Testis (tissue), 2 donors: ENCODE measurements at regions not wholly inside any gene's neighbourhood (a gene's known extent, or its start where the extent isn't known, plus 50 kb on each side); places are given as distances from the start of the nearest gene placed in this dataset.

Experiments
- DNase-seq: peaks from one replicate; pipeline ENCODE4 v3.0.0-alpha.2; 2019
- H3K27ac ChIP-seq, 2 donors: fragments of 200-600 bp; sonication (generic); one replicate each; pipeline ENCODE4 v1.5.1; 2019
- H3K27me3 ChIP-seq: fragments of 200-600 bp; sonication (generic); one replicate; pipeline ENCODE4 v1.5.1; 2019
- H3K36me3 ChIP-seq: fragments of 200-600 bp; sonication (generic); one replicate; pipeline ENCODE4 v1.5.1; 2017; ENCODE audit warnings: low read depth; ENCODE audit errors: missing control alignments
- H3K4me1 ChIP-seq: fragments of 200-600 bp; sonication (generic); one replicate; pipeline ENCODE4 v1.5.1; 2019
- H3K4me3 ChIP-seq, 2 donors: fragments of 200-600 bp; sonication (generic); one replicate each; pipeline ENCODE4 v1.5.1; 2017 to 2019
- H3K9me3 ChIP-seq: fragments of 200-600 bp; sonication (generic); one replicate; pipeline ENCODE4 v1.5.1; 2017
- CTCF ChIP-seq, 3 experiments: fragments of 450-650 bp in 2 of 3; fragments of 200-600 bp in 1 of 3; sonication (generic) in 1 of 3; IDR thresholded peaks; one replicate each; pipeline ENCODE4 v1.5.1; 2016 to 2019; ENCODE audit warnings: antibody characterized with exemption in 3 of 3, mild to moderate bottlenecking in 2 of 3, moderate library complexity in 1 of 3
- POLR2A ChIP-seq: fragments of 450-650 bp; IDR thresholded peaks from one replicate; pipeline ENCODE4 v1.6.1; 2017; ENCODE audit warnings: antibody characterized with exemption, mild to moderate bottlenecking, moderate library complexity
- WGBS, 2 donors: methylation state at CpG; one replicate each; pipeline ENCODE4 v1.1.5; 2018; 5-methylcytosine and 5-hydroxymethylcytosine counted together
- intact Hi-C: fragments of 100-400 bp; cut with DNase I; formaldehyde crosslinking; loops from one replicate; pipeline ENCODE4 v1.15.1; 2023; ENCODE audit warnings: low total_unique reads

GRCh38 chr15:39336926-39337325, 244.0 kb upstream of the THBS1 start:
- Histone ChIP-seq H3K36me3 (no peaks in the 10 kb centered on the region), H3K9me3 (no peaks in the 10 kb centered on the region), H3K4me1 (no peaks in the 10 kb centered on the region), H3K27me3 (no peaks in the 10 kb centered on the region), H3K27ac (no peak overlapping the region), H3K4me3 (no peak overlapping the region)
- WGBS, 2 donors = 74 to 82% methylated on average over 5 of the region's 5 CpGs
- DNase-seq = no peak
- intact Hi-C loops = no loop called here
- no peak for TF ChIP-seq CTCF (IDR thresholded peaks at IDR 0.05)
- TF ChIP-seq POLR2A = no peak

DNA sequence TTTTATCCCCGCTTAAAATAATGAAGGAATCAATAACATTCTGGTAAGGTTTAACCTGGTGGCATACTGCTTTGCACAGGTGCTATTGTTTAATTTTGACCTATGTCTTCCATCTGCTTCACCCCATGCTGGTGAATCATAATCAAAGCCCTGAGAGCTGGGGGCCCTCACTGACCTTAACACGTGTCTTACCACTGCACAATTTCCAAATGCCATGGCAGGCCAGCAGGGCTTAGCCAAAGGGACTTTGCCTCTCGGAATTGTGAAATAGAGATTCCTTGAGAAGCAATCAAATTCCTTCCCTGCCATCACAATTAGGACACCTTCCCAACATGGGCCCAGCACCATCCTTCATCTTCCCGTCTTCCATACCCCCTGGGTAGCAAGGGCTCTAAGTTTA, 242.6 kb upstream of the THBS1 start:
- intact Hi-C loops = no loop called here
- Histone ChIP-seq H3K27me3 (no peaks in the 10 kb centered on the region), H3K9me3 (no peaks in the 10 kb centered on the region), H3K4me1 (no peaks in the 10 kb centered on the region), H3K27ac (no peak overlapping the region), H3K4me3 (no peak overlapping the region), H3K36me3 (no peaks in the 10 kb centered on the region)
- 88 to 96% methylated on average over 4 of the region's 4 CpGs for WGBS, 2 donors
- DNase-seq = no peak
- no peak for TF ChIP-seq CTCF (IDR thresholded peaks at IDR 0.05)
- no peak for TF ChIP-seq POLR2A

GRCh38 chr15:39340903-39341645, 239.8 kb upstream of the THBS1 start:
- no peaks in the 10 kb centered on the region for H3K27me3 ChIP-seq
- H3K36me3 ChIP-seq = no peaks in the 10 kb centered on the region
- TF ChIP-seq POLR2A (no peak), CTCF (IDR thresholded peaks at IDR 0.05) (no peak)
- intact Hi-C loops = no loop called here
- H3K27ac ChIP-seq = no peak overlapping the region
- no peak overlapping the region for H3K4me3 ChIP-seq
- 77 to 78% methylated on average over 13 of the region's 13 CpGs for WGBS, 2 donors
- H3K4me1 ChIP-seq = no peaks in the 10 kb centered on the region
- no peaks in the 10 kb centered on the region for H3K9me3 ChIP-seq
- DNase-seq = no peak

DNA sequence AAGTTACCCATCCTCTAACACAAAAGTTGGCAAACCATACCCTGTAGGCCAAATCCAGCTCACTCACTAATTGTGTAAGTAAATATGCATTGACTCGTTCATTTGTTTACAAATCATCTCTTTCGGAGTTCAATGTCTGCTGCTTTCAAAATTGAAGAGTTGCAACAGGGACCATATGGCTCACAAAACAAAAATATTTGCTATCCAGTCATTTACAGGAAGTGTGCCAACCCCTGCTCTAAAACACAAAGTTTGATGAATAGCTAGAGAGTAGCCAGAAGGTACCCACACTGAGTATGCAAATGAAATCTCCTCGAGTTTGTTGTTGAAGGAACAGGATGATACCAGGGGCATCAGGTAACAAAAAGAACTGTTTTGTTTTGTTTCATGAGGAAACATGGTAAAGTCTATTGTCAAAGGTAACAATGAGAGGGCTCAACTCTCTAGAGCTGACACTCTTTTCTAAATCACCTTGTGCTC, 236.2 kb upstream of the THBS1 start:
- Histone ChIP-seq H3K4me3 (no peak overlapping the region), H3K9me3 (no peaks in the 10 kb centered on the region), H3K4me1 (no peaks in the 10 kb centered on the region), H3K27me3 (no peaks in the 10 kb centered on the region), H3K36me3 (no peaks in the 10 kb centered on the region), H3K27ac (no peak overlapping the region)
- 82 to 92% methylated on average over 3 of the region's 3 CpGs for WGBS, 2 donors
- no peak for TF ChIP-seq CTCF (IDR thresholded peaks at IDR 0.05)
- no peak for TF ChIP-seq POLR2A
- DNase-seq = no peak
- intact Hi-C loops = no loop called here

GRCh38 chr15:39345176-39345575, 235.7 kb upstream of the THBS1 start:
- WGBS, 2 donors = 52 to 91% methylated on average over 2 to 3 of the region's 3 CpGs
- Histone ChIP-seq H3K27ac (no peak overlapping the region), H3K9me3 (no peaks in the 10 kb centered on the region), H3K27me3 (no peaks in the 10 kb centered on the region), H3K4me1 (no peaks in the 10 kb centered on the region), H3K36me3 (no peaks in the 10 kb centered on the region), H3K4me3 (no peak overlapping the region)
- intact Hi-C loops = no loop called here
- TF ChIP-seq CTCF (IDR thresholded peaks at IDR 0.05) (no peak), POLR2A (no peak)
- DNase-seq = no peak
